HUES48 (cell line): ENCODE measurements at regions not wholly inside any gene's neighbourhood (a gene's known extent, or its start where the extent isn't known, plus 50 kb on each side); places are given as distances from the start of the nearest gene placed in this dataset.
"Not testable (repeated sequence)": the region's sequence is repeated elsewhere in the genome, so short reads cannot be mapped to it uniquely, and the experiment has no call there.

Experiments used
- H3K27ac ChIP-seq: one replicate; pipeline ENCODE4 v1.7.0; 2013; ENCODE audit warnings: low read depth, low read length, inconsistent platforms
- H3K27me3 ChIP-seq: 2 replicates; pipeline ENCODE4 v1.6.1; 2013; ENCODE audit warnings: mild to moderate bottlenecking, low read length; ENCODE audit not compliant: control insufficient read depth, insufficient read depth
- H3K36me3 ChIP-seq: 2 replicates; pipeline ENCODE4 v1.6.1; 2013; ENCODE audit warnings: low read length; ENCODE audit not compliant: control insufficient read depth, insufficient read depth
- H3K4me1 ChIP-seq: 2 replicates; pipeline ENCODE4 v1.6.1; 2013; ENCODE audit warnings: mild to moderate bottlenecking, low read length; ENCODE audit not compliant: control insufficient read depth, insufficient read depth
- H3K4me3 ChIP-seq: 2 replicates; pipeline ENCODE4 v1.5.1; 2013; ENCODE audit warnings: mild to moderate bottlenecking, low read depth, low read length
- H3K9ac ChIP-seq: 2 replicates; pipeline ENCODE4 v1.6.1; 2013; ENCODE audit warnings: mild to moderate bottlenecking, low read depth, low read length, moderate library complexity
- H3K9me3 ChIP-seq: 2 replicates; pipeline ENCODE4 v1.6.1; 2013; ENCODE audit warnings: low read length; ENCODE audit not compliant: control insufficient read depth, insufficient read depth

DNA sequence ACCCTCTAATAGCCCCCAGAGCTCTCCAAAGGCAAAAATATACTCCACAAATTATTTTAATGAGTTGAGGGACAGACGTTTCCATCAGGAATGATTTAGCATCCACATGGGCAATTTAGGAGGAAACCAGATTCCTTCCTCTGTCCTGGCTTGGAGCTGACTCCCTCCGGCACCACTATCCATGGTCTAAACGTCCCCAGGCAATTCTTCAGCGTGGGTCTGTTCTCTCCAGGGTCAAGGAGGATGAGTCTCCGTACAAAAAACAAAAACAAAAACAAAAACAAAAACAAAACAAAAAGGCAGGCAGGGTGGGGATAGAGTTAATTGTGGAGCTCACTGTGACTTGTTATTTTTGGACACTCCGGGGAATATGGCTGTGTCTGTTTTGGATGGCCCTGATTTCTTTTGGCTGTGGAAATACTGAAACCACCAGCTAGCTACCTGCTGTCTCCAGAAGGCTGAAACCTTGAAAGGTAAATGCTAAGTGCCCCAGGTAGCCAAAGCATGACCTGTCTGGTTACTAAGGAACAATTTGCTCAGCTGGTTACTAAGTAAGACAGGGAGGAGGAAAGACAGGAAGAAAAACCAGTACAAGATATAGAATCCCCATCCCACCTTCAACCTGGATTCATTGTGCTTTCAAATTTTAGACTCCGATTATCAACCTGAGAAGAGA lies 419.1 kb upstream of the LCORL start:
- Histone ChIP-seq H3K4me3 (no peak overlapping the region), H3K36me3 (no peaks in the 10 kb centered on the region), H3K4me1 (peaks cover 9% of the 10 kb centered on the region), H3K27me3 (no peaks in the 10 kb centered on the region), H3K9ac (no peak overlapping the region), H3K27ac (no peak overlapping the region), H3K9me3 (peaks cover 2% of the 10 kb centered on the region; the same call in 1 of the 2 replicates)

- Histone ChIP-seq H3K4me3 (no peak overlapping the region), H3K27ac (no peak overlapping the region), H3K36me3 (no peaks in the 10 kb centered on the region), H3K9ac (no peak overlapping the region), H3K9me3 (no peaks in the 10 kb centered on the region), H3K4me1 (peaks cover 9% of the 10 kb centered on the region), H3K27me3 (no peaks in the 10 kb centered on the region)
These were observed 417.8 kb upstream of the LCORL start for GRCh38 chr4:18439311-18439710.

DNA sequence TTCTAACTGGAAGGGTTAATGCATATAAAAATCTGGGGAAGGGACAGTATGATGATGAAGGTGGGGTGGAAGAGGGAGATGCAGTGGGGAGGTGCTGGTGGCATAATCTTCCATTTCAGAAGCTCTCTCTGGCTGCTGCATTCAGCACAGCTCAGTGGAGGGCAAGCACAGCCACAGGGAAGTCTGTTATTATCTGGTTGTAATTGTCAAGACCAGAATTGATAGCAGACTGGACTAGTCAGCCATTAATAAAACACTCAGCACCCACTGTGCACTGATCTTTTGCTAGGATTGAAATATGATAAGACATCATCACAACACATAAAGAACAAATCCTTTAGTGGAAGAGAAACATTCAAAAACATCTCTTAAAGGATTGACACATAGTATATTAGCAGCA lies 414.2 kb upstream of the LCORL start:
- Histone ChIP-seq H3K9ac (no peak overlapping the region), H3K9me3 (no peaks in the 10 kb centered on the region), H3K36me3 (no peaks in the 10 kb centered on the region), H3K27me3 (no peaks in the 10 kb centered on the region), H3K4me3 (no peak overlapping the region), H3K4me1 (peaks cover 3% of the 10 kb centered on the region), H3K27ac (no peak overlapping the region)

DNA sequence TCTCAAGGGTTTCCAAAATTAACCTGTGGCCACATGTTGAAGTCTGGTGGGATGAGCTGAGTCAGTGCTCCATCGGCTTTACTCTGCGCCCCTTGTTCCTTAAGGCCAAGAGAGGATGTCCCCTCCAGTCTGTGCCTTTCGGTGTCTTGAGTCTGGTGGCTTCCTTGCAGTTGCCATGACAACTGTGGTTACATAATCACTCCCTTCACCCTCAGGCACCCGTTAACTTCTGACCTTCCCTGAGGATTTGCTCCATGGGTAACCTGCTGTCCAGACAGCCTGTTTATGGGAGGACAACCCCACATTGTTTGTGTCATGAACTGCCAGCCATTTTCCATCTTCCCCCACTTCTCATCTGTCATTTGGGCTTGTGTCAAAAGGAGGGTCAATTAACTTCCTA lies 401.1 kb upstream of the LCORL start:
- no peak overlapping the region for H3K9ac ChIP-seq
- no peaks in the 10 kb centered on the region for H3K4me1 ChIP-seq
- H3K27ac ChIP-seq = no peak overlapping the region
- no peaks in the 10 kb centered on the region for H3K9me3 ChIP-seq
- H3K36me3 ChIP-seq = no peaks in the 10 kb centered on the region
- H3K4me3 ChIP-seq = no peak overlapping the region
- H3K27me3 ChIP-seq = no peaks in the 10 kb centered on the region

- no peak overlapping the region for H3K9ac ChIP-seq
- no peak overlapping the region for H3K4me3 ChIP-seq
- H3K27me3 ChIP-seq = no peaks in the 10 kb centered on the region
- H3K4me1 ChIP-seq = no peaks in the 10 kb centered on the region
- no peaks in the 10 kb centered on the region for H3K9me3 ChIP-seq
- H3K36me3 ChIP-seq = no peaks in the 10 kb centered on the region
- H3K27ac ChIP-seq = no peak overlapping the region
These were observed 400.0 kb upstream of the LCORL start for GRCh38 chr4:18421519-18421918.

GRCh38 chr4:18419780-18420179 lies 398.2 kb upstream of the LCORL start:
- Histone ChIP-seq H3K36me3 (no peaks in the 10 kb centered on the region), H3K9me3 (no peaks in the 10 kb centered on the region), H3K27ac (no peak overlapping the region), H3K4me3 (no peak overlapping the region), H3K27me3 (no peaks in the 10 kb centered on the region), H3K9ac (no peak overlapping the region), H3K4me1 (no peaks in the 10 kb centered on the region)

- H3K27me3 ChIP-seq, H3K9ac ChIP-seq, H3K4me1 ChIP-seq, H3K9me3 ChIP-seq, H3K36me3 ChIP-seq, H3K4me3 ChIP-seq, H3K27ac ChIP-seq: not testable (repeated sequence)
These were observed 396.8 kb upstream of the LCORL start for GRCh38 chr4:18418195-18418898.

DNA sequence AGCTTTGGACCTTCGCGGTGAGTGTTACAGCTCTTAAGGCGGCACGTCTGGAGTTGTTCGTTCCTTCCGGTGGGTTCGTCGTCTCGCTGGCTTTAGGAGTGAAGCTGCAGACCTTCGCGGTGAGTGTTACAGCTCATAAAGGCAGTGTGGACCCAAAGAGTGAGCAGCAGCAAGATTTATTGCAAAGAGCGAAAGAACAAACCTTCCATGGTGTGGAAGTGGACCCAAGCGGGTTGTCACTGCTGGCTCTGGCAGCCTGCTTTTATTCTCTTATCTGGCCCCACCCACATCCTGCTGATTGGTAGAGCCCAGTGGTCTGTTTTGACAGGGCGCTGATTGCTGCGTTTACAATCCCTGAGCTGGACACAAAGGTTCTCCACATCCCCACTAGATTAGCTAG lies 396.1 kb upstream of the LCORL start:
- not testable (repeated sequence) for H3K9me3 ChIP-seq, H3K9ac ChIP-seq, H3K36me3 ChIP-seq, H3K4me3 ChIP-seq, H3K4me1 ChIP-seq, H3K27ac ChIP-seq, H3K27me3 ChIP-seq

- H3K27ac ChIP-seq = no peak overlapping the region
- H3K9ac ChIP-seq = no peak overlapping the region
- H3K9me3 ChIP-seq = no peaks in the 10 kb centered on the region
- no peaks in the 10 kb centered on the region for H3K36me3 ChIP-seq
- H3K4me1 ChIP-seq = no peaks in the 10 kb centered on the region
- no peaks in the 10 kb centered on the region for H3K27me3 ChIP-seq
- no peak overlapping the region for H3K4me3 ChIP-seq
These were observed 384.7 kb upstream of the LCORL start for GRCh38 chr4:18406264-18406663.

DNA sequence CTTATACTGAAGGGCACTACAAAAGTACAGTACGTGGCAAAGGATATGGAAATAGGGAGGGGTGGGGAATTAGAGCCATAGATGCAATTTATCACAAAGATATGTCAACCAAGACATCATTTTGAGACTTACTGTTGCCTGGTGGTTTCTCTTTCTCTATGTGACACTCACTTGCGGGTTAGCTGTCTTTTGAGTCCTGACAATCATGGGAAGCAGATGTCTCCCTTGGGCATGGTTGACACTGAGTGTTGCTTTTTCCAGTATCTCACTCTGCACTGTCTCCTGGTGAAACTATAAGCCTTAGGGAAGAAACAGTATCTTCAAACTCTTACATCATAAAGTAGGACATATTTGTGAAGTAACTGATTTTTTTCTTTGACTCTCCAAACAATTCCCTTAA lies 383.5 kb upstream of the LCORL start:
- Histone ChIP-seq H3K9ac (no peak overlapping the region), H3K4me3 (no peak overlapping the region), H3K4me1 (no peaks in the 10 kb centered on the region), H3K9me3 (no peaks in the 10 kb centered on the region), H3K27me3 (no peaks in the 10 kb centered on the region), H3K27ac (no peak overlapping the region), H3K36me3 (no peaks in the 10 kb centered on the region)

DNA sequence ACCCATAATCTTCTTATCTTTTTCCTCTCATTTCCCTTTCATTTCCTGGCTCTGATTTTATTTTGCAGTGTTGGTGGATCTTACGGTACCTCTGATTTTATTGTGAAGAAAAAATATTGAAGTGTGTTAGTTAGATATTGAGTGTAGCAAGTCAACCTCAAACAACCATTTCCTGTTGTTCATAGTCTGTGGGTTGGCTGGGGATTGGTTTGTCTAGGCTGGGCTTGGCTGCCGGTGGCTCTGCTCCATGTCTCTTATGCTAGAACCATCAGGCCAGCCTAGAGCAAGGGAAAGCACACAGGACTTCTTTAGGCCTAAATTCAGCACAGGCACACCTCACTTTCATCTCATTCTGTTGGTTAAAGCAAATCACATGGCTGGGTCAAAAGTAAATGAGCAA lies 383.1 kb upstream of the LCORL start:
- no peaks in the 10 kb centered on the region for H3K4me1 ChIP-seq
- H3K27me3 ChIP-seq = no peaks in the 10 kb centered on the region
- H3K4me3 ChIP-seq = no peak overlapping the region
- no peak overlapping the region for H3K9ac ChIP-seq
- no peaks in the 10 kb centered on the region for H3K9me3 ChIP-seq
- H3K36me3 ChIP-seq = no peaks in the 10 kb centered on the region
- H3K27ac ChIP-seq = no peak overlapping the region
